Activated T-helper 17 cell treated with anti-CD3 and anti-CD28 coated beads, Interleukin-2, amount 50 U/mL, for 72 hours (primary cell): ENCODE measurements at regions not wholly inside any gene's neighbourhood (a gene's known extent, or its start where the extent isn't known, plus 50 kb on each side); places are given as distances from the start of the nearest gene placed in this dataset.

Experiments used
- ATAC-seq: fragments of 150-1000 bp; cut with Tn5 transposase; replicated peaks from 2 replicates; pipeline ENCODE4 v1.10.0; 2021; ENCODE audit warnings: mild to moderate bottlenecking, moderate library complexity
- H3K27ac Mint-ChIP-seq: one replicate; pipeline ENCODE4 v1.8.0; 2022; ENCODE audit warnings: mixed read lengths
- H3K27me3 Mint-ChIP-seq: one replicate; pipeline ENCODE4 v1.8.0; 2022; ENCODE audit warnings: mixed read lengths
- H3K36me3 Mint-ChIP-seq: one replicate; pipeline ENCODE4 v1.8.0; 2022; ENCODE audit warnings: low read depth, mild to moderate bottlenecking, mixed read lengths
- H3K4me1 Mint-ChIP-seq: one replicate; pipeline ENCODE4 v1.8.0; 2022; ENCODE audit warnings: mixed read lengths
- H3K4me3 Mint-ChIP-seq: one replicate; pipeline ENCODE4 v1.8.0; 2022; ENCODE audit warnings: mild to moderate bottlenecking, mixed read lengths
- H3K9me3 Mint-ChIP-seq: one replicate; pipeline ENCODE4 v1.8.0; 2022; ENCODE audit warnings: mixed read lengths

GRCh38 chr6:8361259-8361658 lies 74.1 kb downstream of the SLC35B3 start:
- Mint-ChIP-seq H3K36me3 (no peaks in the 10 kb centered on the region), H3K27me3 (peaks cover 4% of the 10 kb centered on the region), H3K27ac (no peak overlapping the region), H3K4me3 (no peak overlapping the region), H3K4me1 (no peaks in the 10 kb centered on the region), H3K9me3 (no peaks in the 10 kb centered on the region)
- no peak for ATAC-seq

DNA sequence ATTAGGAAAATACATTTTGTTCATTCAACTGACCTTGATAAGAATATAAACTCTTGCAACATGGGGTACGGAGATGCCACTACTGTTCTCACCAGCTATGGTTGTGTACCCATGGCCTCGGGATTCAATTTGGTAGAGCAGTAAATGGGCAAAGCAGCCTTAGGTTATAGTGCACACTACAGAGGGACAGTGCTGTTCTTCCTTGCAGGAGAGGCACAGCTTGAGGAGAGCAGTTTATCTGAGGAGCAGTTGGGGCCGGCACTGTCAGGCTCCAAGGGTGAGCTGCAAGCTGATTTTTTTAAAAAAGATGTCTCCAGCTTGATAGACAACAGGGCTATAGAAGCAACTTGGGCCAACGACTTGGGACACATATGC lies 82.4 kb downstream of the SLC35B3 start:
- H3K4me3 Mint-ChIP-seq: no peak overlapping the region
- H3K27me3 Mint-ChIP-seq: peaks cover 11% of the 10 kb centered on the region
- ATAC-seq: no peak
- H3K27ac Mint-ChIP-seq: no peak overlapping the region
- H3K9me3 Mint-ChIP-seq: no peaks in the 10 kb centered on the region
- no peaks in the 10 kb centered on the region for H3K36me3 Mint-ChIP-seq
- H3K4me1 Mint-ChIP-seq: no peaks in the 10 kb centered on the region

DNA sequence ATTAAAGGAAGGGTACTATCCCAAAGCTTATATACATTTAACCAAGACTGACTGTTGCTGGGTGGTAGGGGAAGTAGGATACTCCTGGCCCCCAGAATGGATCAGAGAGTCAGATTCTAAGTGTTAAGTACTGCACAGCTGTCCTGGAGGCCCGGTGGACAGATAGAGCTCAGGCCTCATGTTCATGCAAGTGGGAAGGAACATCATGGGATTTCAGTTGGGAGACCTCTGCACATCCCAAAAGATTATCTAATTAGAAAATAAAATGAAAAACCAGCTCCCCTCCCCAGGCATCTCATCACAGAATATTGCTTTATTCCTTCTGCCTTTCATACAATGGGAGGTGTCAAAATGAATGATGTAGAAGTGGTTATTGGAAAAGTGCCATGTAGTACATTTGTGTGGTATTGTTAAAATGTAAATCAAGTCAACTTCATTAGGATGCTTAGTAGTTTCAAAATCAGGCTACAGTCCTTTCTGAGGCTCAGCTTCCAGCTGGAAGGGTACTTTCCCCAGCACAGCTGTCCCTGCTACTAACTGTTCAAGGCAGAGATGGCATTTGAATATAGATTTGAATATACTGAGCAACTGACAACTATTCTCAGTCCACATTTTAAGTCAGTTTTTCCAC lies 82.9 kb downstream of the SLC35B3 start:
- Mint-ChIP-seq H3K27ac (no peak overlapping the region), H3K27me3 (peaks cover 13% of the 10 kb centered on the region)

DNA sequence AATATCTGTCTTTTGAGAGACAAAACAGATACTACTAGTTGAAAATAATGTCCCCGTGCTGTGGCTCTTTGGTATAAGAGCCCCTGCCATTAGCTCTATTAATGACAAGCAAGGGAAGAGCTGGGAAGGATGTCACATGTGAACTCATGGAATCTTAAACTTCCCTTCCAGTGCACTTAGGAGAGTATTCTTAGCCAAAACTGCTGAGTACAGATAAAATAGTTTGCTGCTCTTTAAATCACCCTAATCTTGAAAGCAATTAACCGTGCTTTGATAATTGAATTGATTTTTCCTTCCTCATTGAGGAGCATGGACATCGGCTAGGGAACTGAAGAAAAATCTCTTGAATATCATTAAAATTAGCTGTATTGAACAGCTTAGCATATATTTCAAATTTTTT lies 91.7 kb downstream of the SLC35B3 start:
- Mint-ChIP-seq H3K36me3 (no peaks in the 10 kb centered on the region), H3K4me3 (no peak overlapping the region), H3K9me3 (peaks cover 3% of the 10 kb centered on the region), H3K4me1 (no peaks in the 10 kb centered on the region), H3K27ac (no peak overlapping the region), H3K27me3 (peaks cover 15% of the 10 kb centered on the region)
- ATAC-seq: no peak

More for the DNA sequence above, 82.9 kb downstream of the SLC35B3 start:
- no peak overlapping the region for H3K4me3 Mint-ChIP-seq
- no peaks in the 10 kb centered on the region for H3K4me1 Mint-ChIP-seq
- no peak for ATAC-seq
- peaks cover under 1% of the 10 kb centered on the region for H3K9me3 Mint-ChIP-seq
- no peaks in the 10 kb centered on the region for H3K36me3 Mint-ChIP-seq

GRCh38 chr6:8342241-8342819 lies 93.0 kb downstream of the SLC35B3 start:
- Mint-ChIP-seq H3K36me3 (no peaks in the 10 kb centered on the region), H3K4me3 (no peak overlapping the region), H3K4me1 (no peaks in the 10 kb centered on the region), H3K27ac (no peak overlapping the region), H3K27me3 (peaks cover 13% of the 10 kb centered on the region), H3K9me3 (peaks cover 2% of the 10 kb centered on the region)
- ATAC-seq: no peak

DNA sequence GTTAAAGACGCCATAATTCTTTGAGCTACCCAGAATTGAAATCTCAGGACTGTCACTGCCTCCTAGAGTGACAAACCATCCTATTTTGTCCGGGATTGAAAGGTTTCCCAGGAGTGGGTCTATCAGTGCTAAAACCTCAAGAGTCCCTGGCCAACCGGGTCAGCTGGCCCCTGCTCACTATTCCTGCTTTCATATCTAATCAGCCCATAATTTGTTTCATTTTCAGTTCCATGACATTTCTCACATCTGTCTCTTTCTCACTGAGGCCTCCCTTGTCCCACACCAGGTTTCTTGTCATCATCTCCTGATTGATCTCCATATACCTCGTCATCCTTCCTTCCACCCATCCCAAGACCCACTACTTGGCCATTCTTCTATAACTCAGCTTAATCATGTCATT lies 98.2 kb downstream of the SLC35B3 start:
- Mint-ChIP-seq H3K4me1 (no peaks in the 10 kb centered on the region), H3K27me3 (peaks cover under 1% of the 10 kb centered on the region), H3K27ac (no peak overlapping the region), H3K9me3 (no peaks in the 10 kb centered on the region), H3K36me3 (no peaks in the 10 kb centered on the region), H3K4me3 (no peak overlapping the region)
- ATAC-seq: no peak

GRCh38 chr6:8336406-8337057 lies 98.8 kb downstream of the SLC35B3 start:
- H3K36me3 Mint-ChIP-seq: no peaks in the 10 kb centered on the region
- H3K27me3 Mint-ChIP-seq: no peaks in the 10 kb centered on the region
- no peak overlapping the region for H3K27ac Mint-ChIP-seq
- no peaks in the 10 kb centered on the region for H3K9me3 Mint-ChIP-seq
- H3K4me3 Mint-ChIP-seq: no peak overlapping the region
- H3K4me1 Mint-ChIP-seq: no peaks in the 10 kb centered on the region
- ATAC-seq: no peak

DNA sequence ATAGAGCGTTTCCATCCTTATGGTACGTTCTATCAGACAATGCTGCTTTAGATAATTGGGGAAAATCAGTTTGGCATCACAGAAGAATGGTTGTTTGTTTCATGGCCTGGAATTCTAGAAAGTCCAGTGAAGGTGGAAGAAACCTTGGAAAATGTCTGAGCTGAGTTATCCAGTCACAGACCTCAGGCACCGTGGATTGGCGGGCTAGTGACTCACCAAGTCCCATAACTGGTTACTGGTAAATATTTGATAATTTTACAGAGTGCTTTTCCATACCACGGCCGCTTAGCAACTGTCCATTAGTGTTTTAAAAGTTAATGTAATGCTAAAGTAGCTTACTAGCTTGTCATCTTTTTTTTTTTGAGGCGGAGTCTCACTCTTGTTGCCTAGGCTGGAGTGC lies 99.4 kb downstream of the SLC35B3 start:
- Mint-ChIP-seq H3K4me1 (no peaks in the 10 kb centered on the region), H3K9me3 (no peaks in the 10 kb centered on the region), H3K4me3 (no peak overlapping the region), H3K36me3 (no peaks in the 10 kb centered on the region), H3K27ac (no peak overlapping the region), H3K27me3 (no peaks in the 10 kb centered on the region)
- ATAC-seq: no peak

DNA sequence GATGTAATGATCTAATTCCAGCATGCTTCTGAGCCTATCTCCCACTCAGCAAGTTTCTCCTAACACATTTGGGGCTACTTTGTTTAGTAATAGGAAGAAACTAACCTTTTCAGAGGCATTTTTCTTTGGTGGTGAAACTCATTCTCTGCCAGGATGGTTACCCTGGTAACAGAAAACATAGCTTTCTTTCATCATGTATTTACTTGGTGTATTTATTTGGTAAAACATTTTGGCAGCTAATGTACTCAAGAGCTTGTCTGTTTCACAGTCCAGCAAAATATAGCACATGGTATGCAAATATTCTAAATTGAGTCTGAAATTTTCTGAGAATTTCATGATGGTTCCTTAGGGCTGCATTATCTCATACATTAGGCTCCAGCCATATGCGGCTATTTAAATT lies 100.0 kb downstream of the SLC35B3 start:
- Mint-ChIP-seq H3K36me3 (no peaks in the 10 kb centered on the region), H3K4me3 (no peak overlapping the region), H3K9me3 (no peaks in the 10 kb centered on the region), H3K4me1 (no peaks in the 10 kb centered on the region), H3K27ac (no peak overlapping the region), H3K27me3 (no peaks in the 10 kb centered on the region)
- ATAC-seq: no peak

DNA sequence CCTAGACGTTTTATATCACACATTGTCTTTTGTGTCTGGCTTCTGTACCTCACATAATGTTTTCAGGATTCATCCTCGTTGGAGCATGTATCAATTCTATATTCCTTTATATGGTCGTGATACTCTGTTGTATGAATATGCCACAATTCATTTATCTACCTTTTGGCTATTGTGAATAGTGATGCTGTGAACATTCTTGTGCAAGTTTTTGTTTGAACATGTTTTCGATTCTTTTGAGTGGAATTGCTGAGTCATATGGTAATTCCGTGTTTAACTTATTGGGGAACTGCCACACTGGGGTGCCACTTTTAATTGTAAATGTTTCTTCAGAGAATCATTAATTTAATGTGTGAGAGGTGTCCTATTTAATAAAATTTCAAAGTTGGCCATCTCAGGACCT lies 101.2 kb downstream of the SLC35B3 start:
- no peak for ATAC-seq
- Mint-ChIP-seq H3K4me1 (no peaks in the 10 kb centered on the region), H3K4me3 (no peak overlapping the region), H3K27me3 (no peaks in the 10 kb centered on the region), H3K36me3 (no peaks in the 10 kb centered on the region), H3K27ac (no peak overlapping the region), H3K9me3 (no peaks in the 10 kb centered on the region)

GRCh38 chr6:8329562-8329961 lies 105.8 kb downstream of the SLC35B3 start:
- H3K4me3 Mint-ChIP-seq: no peak overlapping the region

GRCh38 chr6:8325743-8326142 lies 109.6 kb downstream of the SLC35B3 start:
- peaks cover 8% of the 10 kb centered on the region for H3K27me3 Mint-ChIP-seq
- H3K4me3 Mint-ChIP-seq: no peak overlapping the region
- no peak for ATAC-seq
- no peaks in the 10 kb centered on the region for H3K4me1 Mint-ChIP-seq
- H3K36me3 Mint-ChIP-seq: no peaks in the 10 kb centered on the region
- H3K9me3 Mint-ChIP-seq: no peaks in the 10 kb centered on the region
- no peak overlapping the region for H3K27ac Mint-ChIP-seq

More at GRCh38 chr6:8329562-8329961, 105.8 kb downstream of the SLC35B3 start:
- Mint-ChIP-seq H3K27ac (no peak overlapping the region), H3K36me3 (no peaks in the 10 kb centered on the region), H3K27me3 (peaks cover 6% of the 10 kb centered on the region), H3K4me1 (no peaks in the 10 kb centered on the region), H3K9me3 (no peaks in the 10 kb centered on the region)
- no peak for ATAC-seq

GRCh38 chr6:8322659-8323058 lies 112.7 kb downstream of the SLC35B3 start:
- H3K27ac Mint-ChIP-seq: no peak overlapping the region
- H3K27me3 Mint-ChIP-seq: peaks cover 8% of the 10 kb centered on the region
- H3K4me1 Mint-ChIP-seq: no peaks in the 10 kb centered on the region
- no peaks in the 10 kb centered on the region for H3K36me3 Mint-ChIP-seq
- H3K9me3 Mint-ChIP-seq: no peaks in the 10 kb centered on the region
- no peak for ATAC-seq
- no peak overlapping the region for H3K4me3 Mint-ChIP-seq

- no peaks in the 10 kb centered on the region for H3K9me3 Mint-ChIP-seq
Observed at GRCh38 chr6:8321671-8322404, 113.5 kb downstream of the SLC35B3 start.

DNA sequence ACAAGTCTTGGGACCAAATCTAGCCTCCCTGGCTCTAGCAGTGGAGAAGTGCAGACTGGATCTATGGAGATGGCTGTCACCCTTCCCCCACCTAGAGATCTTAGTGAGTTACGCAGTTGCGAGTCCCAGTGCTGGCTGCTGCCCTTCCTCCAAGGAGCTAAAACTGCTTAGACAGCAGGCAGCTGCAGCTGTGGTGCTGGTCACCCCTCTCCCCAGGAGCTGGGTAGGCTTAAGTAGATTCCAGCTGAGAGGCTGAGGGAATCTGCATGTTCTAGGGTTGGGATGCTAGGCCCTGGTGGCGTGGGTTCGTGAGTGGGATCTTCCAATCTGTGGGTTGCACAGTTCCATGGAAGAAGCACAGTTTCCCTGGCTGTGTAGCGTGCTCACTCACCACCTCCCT lies 120.2 kb downstream of the SLC35B3 start:
- Mint-ChIP-seq H3K27ac (no peak overlapping the region), H3K27me3 (peaks cover 18% of the 10 kb centered on the region), H3K4me3 (no peak overlapping the region), H3K9me3 (peaks cover 21% of the 10 kb centered on the region), H3K36me3 (no peaks in the 10 kb centered on the region), H3K4me1 (no peaks in the 10 kb centered on the region)
- ATAC-seq: no peak

More at GRCh38 chr6:8321671-8322404, 113.5 kb downstream of the SLC35B3 start:
- Mint-ChIP-seq H3K27me3 (peaks cover 8% of the 10 kb centered on the region), H3K36me3 (no peaks in the 10 kb centered on the region), H3K27ac (no peak overlapping the region), H3K4me1 (no peaks in the 10 kb centered on the region), H3K4me3 (no peak overlapping the region)
- no peak for ATAC-seq
